Endodermal cell (in vitro differentiated cells): ENCODE measurements at regions not wholly inside any gene's neighbourhood (a gene's known extent, or its start where the extent isn't known, plus 50 kb on each side); places are given as distances from the start of the nearest gene placed in this dataset.
A peak's percentile ranks its signal among the peaks of the same experiment; 100 is the strongest.

Experiments used
- DNase-seq: peaks from one replicate; pipeline ENCODE4 v3.0.0-alpha.2; 2017
- H3K27ac ChIP-seq: 2 replicates; pipeline ENCODE4 v1.5.1; 2013; ENCODE audit warnings: mild to moderate bottlenecking, low read depth, low read length, moderate library complexity
- H3K27me3 ChIP-seq: 2 replicates; pipeline ENCODE4 v1.6.1; 2013; ENCODE audit warnings: mild to moderate bottlenecking, low read length, moderate library complexity; ENCODE audit not compliant: insufficient read depth, control insufficient read depth, poor library complexity, severe bottlenecking
- H3K36me3 ChIP-seq: 2 replicates; pipeline ENCODE4 v1.7.0; 2013; ENCODE audit warnings: mild to moderate bottlenecking, low read length, moderate library complexity; ENCODE audit not compliant: control insufficient read depth, insufficient read depth
- H3K4me1 ChIP-seq: one replicate; pipeline ENCODE4 v1.7.0; 2013; ENCODE audit warnings: low read length; ENCODE audit not compliant: control insufficient read depth, insufficient read depth
- H3K4me3 ChIP-seq: 2 replicates; pipeline ENCODE4 v1.5.1; 2013; ENCODE audit warnings: mild to moderate bottlenecking, low read length, moderate library complexity
- H3K9ac ChIP-seq: 2 replicates; pipeline ENCODE4 v1.6.1; 2013; ENCODE audit warnings: mild to moderate bottlenecking, low read length, moderate library complexity; ENCODE audit not compliant: poor library complexity, severe bottlenecking; ENCODE audit errors: extremely low read depth
- H3K9me3 ChIP-seq: 2 replicates; pipeline ENCODE4 v1.6.1; 2013; ENCODE audit warnings: mild to moderate bottlenecking, low read length, moderate library complexity; ENCODE audit not compliant: control insufficient read depth
- H3K27ac Mint-ChIP-seq: 2 replicates; pipeline ENCODE4 v1.8.0; 2020; ENCODE audit warnings: mixed read lengths
- H3K27me3 Mint-ChIP-seq: 2 replicates; pipeline ENCODE4 v1.8.0; 2021; ENCODE audit warnings: mild to moderate bottlenecking, mixed read lengths; ENCODE audit not compliant: insufficient read depth
- H3K36me3 Mint-ChIP-seq: 2 replicates; pipeline ENCODE4 v1.8.0; 2020; ENCODE audit warnings: low read depth, mixed read lengths
- H3K4me1 Mint-ChIP-seq: 2 replicates; pipeline ENCODE4 v1.8.0; 2020; ENCODE audit warnings: mixed read lengths
- H3K4me3 Mint-ChIP-seq: 2 replicates; pipeline ENCODE4 v1.8.0; 2020; ENCODE audit warnings: mild to moderate bottlenecking, moderate library complexity, mixed read lengths
- H3K9me3 Mint-ChIP-seq: 2 replicates; pipeline ENCODE4 v1.8.0; 2020; ENCODE audit warnings: mild to moderate bottlenecking, mixed read lengths
- WGBS, 2 experiments: methylation state at CpG; one replicate each; pipeline versions ENCODE4 v1.1.5 to v1.1.7; 2013; ENCODE audit warnings: missing lambda C conversion rate in 2 of 2, mixed read lengths in 1 of 2; ENCODE audit not compliant: insufficient coverage in 1 of 2, insufficient read length in 1 of 2; 5-methylcytosine and 5-hydroxymethylcytosine counted together
- TF ChIP-seq, protein P1 (sequence below): fragments of 200-600 bp; sonication (generic); conservative IDR thresholded peaks from 2 replicates; pipeline ENCODE4 v1.5.0; 2021; ENCODE audit warnings: antibody characterized with exemption, mild to moderate bottlenecking

DNA sequence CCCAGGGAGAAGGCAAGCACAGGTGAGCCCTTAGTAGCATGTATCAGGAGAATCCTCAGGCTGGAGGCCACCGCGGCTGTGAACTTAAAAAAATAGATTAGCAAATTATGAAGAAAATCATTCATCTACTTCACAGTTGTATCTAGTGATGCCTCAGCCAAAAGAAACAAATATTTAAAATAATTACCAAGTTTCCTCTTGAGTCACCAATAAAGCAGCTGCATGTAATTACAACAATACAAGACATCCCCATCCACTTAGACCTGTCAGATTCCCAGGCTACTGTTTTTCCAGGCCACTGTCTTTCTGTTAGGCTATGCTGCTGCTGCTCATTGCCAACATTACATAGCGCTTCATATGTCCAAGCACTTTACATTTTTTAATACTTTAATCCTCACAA lies 54.6 kb upstream of the PHLPP1 start:
- no peaks in the 10 kb centered on the region for H3K27me3 Mint-ChIP-seq
- no peak overlapping the region for H3K4me3 ChIP-seq
- DNase-seq, result peak; percentile 10
- TF ChIP-seq, protein P1, sequence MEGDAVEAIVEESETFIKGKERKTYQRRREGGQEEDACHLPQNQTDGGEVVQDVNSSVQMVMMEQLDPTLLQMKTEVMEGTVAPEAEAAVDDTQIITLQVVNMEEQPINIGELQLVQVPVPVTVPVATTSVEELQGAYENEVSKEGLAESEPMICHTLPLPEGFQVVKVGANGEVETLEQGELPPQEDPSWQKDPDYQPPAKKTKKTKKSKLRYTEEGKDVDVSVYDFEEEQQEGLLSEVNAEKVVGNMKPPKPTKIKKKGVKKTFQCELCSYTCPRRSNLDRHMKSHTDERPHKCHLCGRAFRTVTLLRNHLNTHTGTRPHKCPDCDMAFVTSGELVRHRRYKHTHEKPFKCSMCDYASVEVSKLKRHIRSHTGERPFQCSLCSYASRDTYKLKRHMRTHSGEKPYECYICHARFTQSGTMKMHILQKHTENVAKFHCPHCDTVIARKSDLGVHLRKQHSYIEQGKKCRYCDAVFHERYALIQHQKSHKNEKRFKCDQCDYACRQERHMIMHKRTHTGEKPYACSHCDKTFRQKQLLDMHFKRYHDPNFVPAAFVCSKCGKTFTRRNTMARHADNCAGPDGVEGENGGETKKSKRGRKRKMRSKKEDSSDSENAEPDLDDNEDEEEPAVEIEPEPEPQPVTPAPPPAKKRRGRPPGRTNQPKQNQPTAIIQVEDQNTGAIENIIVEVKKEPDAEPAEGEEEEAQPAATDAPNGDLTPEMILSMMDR, result no peak
- H3K27ac ChIP-seq, result no peak overlapping the region
- H3K4me1 Mint-ChIP-seq, result no peaks in the 10 kb centered on the region
- H3K4me1 ChIP-seq, result no peaks in the 10 kb centered on the region
- H3K9me3 ChIP-seq, result no peaks in the 10 kb centered on the region
- no peak overlapping the region for H3K4me3 Mint-ChIP-seq
- 84 to 100% methylated on average over 1 to 3 of the region's 3 CpGs for WGBS, 2 experiments
- H3K27me3 ChIP-seq, result no peaks in the 10 kb centered on the region
- H3K9ac ChIP-seq, result no peak overlapping the region
- H3K36me3 ChIP-seq, result no peaks in the 10 kb centered on the region
- H3K36me3 Mint-ChIP-seq, result no peaks in the 10 kb centered on the region
- H3K9me3 Mint-ChIP-seq, result no peaks in the 10 kb centered on the region
- no peak overlapping the region for H3K27ac Mint-ChIP-seq

DNA sequence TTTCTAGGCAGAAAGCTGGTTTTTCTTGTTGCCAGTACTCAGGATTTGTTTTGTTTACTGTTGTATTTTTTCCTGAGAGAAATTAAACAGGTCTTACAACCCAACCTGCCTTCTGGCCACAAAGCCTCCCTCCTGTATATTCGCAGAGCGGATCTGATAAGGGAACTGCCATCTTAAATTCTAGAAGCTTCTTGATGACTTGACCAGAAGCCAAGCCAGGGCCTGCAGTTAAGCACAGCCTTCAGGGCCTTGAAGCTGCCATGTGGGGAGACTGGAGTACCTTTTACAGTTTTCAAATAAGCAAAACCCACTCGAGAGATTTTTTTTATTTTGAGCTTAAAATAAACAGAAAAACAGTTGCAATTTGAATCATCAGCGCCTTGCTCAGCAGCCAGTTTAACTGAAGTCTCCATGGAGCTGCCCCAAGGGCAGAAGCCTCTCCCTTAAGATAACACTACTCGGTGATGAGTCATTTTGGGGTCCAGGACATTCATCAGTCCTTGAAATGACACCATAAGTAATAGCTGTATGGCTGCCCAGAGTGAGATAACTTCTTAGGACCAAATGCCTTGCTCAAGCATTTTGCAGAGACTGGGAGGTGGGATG lies 51.5 kb upstream of the PHLPP1 start:
- Histone ChIP-seq H3K9ac (no peak overlapping the region), H3K4me1 (no peaks in the 10 kb centered on the region), H3K27me3 (peaks cover 19% of the 10 kb centered on the region), H3K36me3 (no peaks in the 10 kb centered on the region), H3K27ac (no peak overlapping the region), H3K9me3 (no peaks in the 10 kb centered on the region), H3K4me3 (no peak overlapping the region)
- no peak overlapping the region for H3K27ac Mint-ChIP-seq
- peaks cover 5% of the 10 kb centered on the region for H3K4me1 Mint-ChIP-seq
- WGBS, 2 experiments, result 89 to 100% methylated on average over 5 of the region's 5 CpGs
- H3K9me3 Mint-ChIP-seq, result no peaks in the 10 kb centered on the region
- TF ChIP-seq, protein P1, result no peak
- peak; percentile 6 for DNase-seq
- no peaks in the 10 kb centered on the region for H3K36me3 Mint-ChIP-seq
- no peak overlapping the region for H3K4me3 Mint-ChIP-seq
- peaks cover 5% of the 10 kb centered on the region for H3K27me3 Mint-ChIP-seq

DNA sequence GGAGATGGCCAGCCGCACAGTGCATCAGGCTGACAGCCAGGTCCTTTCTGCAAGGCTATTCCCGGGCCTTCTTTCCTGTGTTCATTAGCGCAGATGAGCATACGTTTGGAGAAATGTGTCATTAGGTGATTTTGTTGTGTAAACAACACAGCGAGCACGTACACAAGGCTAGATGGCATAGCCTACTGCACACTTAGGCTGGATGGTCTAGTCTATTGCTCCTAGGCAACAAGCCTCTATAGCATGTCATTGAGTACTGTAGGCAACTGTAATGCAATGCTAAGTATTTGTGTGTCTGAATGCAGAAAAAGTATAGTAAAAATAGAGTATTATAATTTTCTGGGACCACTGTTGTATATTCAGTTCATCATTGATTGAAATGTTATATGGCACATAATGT lies 50.9 kb upstream of the PHLPP1 start:
- Histone ChIP-seq H3K4me3 (no peak overlapping the region), H3K27ac (no peak overlapping the region), H3K9ac (no peak overlapping the region), H3K27me3 (peaks cover 25% of the 10 kb centered on the region), H3K4me1 (no peaks in the 10 kb centered on the region), H3K9me3 (no peaks in the 10 kb centered on the region), H3K36me3 (no peaks in the 10 kb centered on the region)
- 95 to 96% methylated on average over 5 to 6 of the region's 6 CpGs for whole genome bisulfite sequencing, 2 experiments
- Mint-ChIP-seq H3K27me3 (peaks cover 10% of the 10 kb centered on the region), H3K27ac (no peak overlapping the region), H3K4me3 (no peak overlapping the region), H3K9me3 (no peaks in the 10 kb centered on the region), H3K4me1 (peaks cover 5% of the 10 kb centered on the region), H3K36me3 (no peaks in the 10 kb centered on the region)
- no peak for DNase-seq
- TF ChIP-seq, protein P1, result no peak
